ENCODE measurements at regions not wholly inside any gene's neighbourhood (a gene's known extent, or its start where the extent isn't known, plus 50 kb on each side); places are given as distances from the start of the nearest gene placed in this dataset.

DNA sequence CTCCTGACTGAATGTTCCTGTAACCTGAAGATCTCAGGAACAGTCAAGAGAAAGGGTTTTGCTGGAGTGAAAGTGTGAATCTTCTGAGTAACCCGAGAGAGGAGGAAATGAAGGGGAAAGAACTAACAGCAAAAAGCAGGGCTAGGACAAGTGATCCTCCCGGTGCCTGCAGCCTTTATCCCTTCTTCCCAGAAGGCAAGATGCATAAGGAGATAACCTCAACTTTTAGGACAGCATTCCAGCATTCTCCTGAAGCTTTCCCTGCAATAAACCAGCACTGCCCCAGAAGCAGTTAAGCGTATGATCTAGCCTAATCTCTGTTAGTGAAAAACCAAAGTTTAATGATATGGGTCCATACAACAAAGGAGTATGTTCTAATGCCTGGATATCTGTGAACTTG is 298.8 kb downstream of the MEX3B start:
- Mint-ChIP-seq H3K9me3 (no peaks in the 10 kb centered on the region), H3K27me3 (ENCODE audit: low read depth) (no peaks in the 10 kb centered on the region), H3K4me3 (no peak overlapping the region), H3K36me3 (no peaks in the 10 kb centered on the region), H3K4me1 (peaks cover 27% of the 10 kb centered on the region), H3K27ac (no peak overlapping the region)
- CTCF ChIA-PET, result no interaction called here
- ATAC-seq, result no peak
- POLR2A ChIA-PET, result interaction anchor here (0.6 kb wide), 1 partner anchor 42 kb away, joined by 3 read pairs; no protein-coding TSS in a partner anchor
- no peak for DNase-seq (ENCODE audit: low spot score)
- TF ChIP-seq NFYB (CRISPR knock-in tag; conservative IDR thresholded peaks at IDR 0.05; ENCODE audit: low read depth) (no peak), ZNF219 (CRISPR knock-in tag; IDR thresholded peaks at IDR 0.05; ENCODE audit: borderline replicate concordance) (no peak), NFATC4 (CRISPR knock-in tag; IDR thresholded peaks at IDR 0.05) (no peak), RELA (CRISPR knock-in tag; IDR thresholded peaks at IDR 0.05; ENCODE audit: borderline replicate concordance) (no peak), ATF2 (CRISPR knock-in tag; IDR thresholded peaks at IDR 0.05; ENCODE audit: borderline replicate concordance, low read depth) (no peak), ZNF416 (CRISPR knock-in tag; IDR thresholded peaks at IDR 0.05) (no peak), ZSCAN18 (CRISPR knock-in tag; IDR thresholded peaks at IDR 0.05) (no peak), ESRRA (CRISPR knock-in tag; IDR thresholded peaks at IDR 0.05; ENCODE audit: borderline replicate concordance) (no peak), NR3C1 (CRISPR knock-in tag; conservative IDR thresholded peaks at IDR 0.05; ENCODE audit: low read depth) (no peak), E2F1 (CRISPR knock-in tag; IDR thresholded peaks at IDR 0.05) (no peak), ZNF396 (CRISPR knock-in tag; IDR thresholded peaks at IDR 0.05; ENCODE audit: borderline replicate concordance) (no peak), ETV6 (CRISPR knock-in tag; IDR thresholded peaks at IDR 0.05) (no peak), ZNF317 (CRISPR knock-in tag; IDR thresholded peaks at IDR 0.05; ENCODE audit: borderline replicate concordance, low read depth) (no peak), OVOL2 (CRISPR knock-in tag; IDR thresholded peaks at IDR 0.05; ENCODE audit: borderline replicate concordance) (no peak), ZNF281 (CRISPR knock-in tag; IDR thresholded peaks at IDR 0.05) (no peak)
- TF ChIP-seq, protein P1, sequence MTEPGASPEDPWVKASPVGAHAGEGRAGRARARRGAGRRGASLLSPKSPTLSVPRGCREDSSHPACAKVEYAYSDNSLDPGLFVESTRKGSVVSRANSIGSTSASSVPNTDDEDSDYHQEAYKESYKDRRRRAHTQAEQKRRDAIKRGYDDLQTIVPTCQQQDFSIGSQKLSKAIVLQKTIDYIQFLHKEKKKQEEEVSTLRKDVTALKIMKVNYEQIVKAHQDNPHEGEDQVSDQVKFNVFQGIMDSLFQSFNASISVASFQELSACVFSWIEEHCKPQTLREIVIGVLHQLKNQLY (CRISPR knock-in tag; IDR thresholded peaks at IDR 0.05), result no peak
- TF ChIP-seq, protein P2, sequence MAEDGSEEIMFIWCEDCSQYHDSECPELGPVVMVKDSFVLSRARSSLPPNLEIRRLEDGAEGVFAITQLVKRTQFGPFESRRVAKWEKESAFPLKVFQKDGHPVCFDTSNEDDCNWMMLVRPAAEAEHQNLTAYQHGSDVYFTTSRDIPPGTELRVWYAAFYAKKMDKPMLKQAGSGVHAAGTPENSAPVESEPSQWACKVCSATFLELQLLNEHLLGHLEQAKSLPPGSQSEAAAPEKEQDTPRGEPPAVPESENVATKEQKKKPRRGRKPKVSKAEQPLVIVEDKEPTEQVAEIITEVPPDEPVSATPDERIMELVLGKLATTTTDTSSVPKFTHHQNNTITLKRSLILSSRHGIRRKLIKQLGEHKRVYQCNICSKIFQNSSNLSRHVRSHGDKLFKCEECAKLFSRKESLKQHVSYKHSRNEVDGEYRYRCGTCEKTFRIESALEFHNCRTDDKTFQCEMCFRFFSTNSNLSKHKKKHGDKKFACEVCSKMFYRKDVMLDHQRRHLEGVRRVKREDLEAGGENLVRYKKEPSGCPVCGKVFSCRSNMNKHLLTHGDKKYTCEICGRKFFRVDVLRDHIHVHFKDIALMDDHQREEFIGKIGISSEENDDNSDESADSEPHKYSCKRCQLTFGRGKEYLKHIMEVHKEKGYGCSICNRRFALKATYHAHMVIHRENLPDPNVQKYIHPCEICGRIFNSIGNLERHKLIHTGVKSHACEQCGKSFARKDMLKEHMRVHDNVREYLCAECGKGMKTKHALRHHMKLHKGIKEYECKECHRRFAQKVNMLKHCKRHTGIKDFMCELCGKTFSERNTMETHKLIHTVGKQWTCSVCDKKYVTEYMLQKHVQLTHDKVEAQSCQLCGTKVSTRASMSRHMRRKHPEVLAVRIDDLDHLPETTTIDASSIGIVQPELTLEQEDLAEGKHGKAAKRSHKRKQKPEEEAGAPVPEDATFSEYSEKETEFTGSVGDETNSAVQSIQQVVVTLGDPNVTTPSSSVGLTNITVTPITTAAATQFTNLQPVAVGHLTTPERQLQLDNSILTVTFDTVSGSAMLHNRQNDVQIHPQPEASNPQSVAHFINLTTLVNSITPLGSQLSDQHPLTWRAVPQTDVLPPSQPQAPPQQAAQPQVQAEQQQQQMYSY (CRISPR knock-in tag; IDR thresholded peaks at IDR 0.05), result no peak
